Tibial nerve (tissue), 4 donors: ENCODE measurements at regions not wholly inside any gene's neighbourhood (a gene's known extent, or its start where the extent isn't known, plus 50 kb on each side); places are given as distances from the start of the nearest gene placed in this dataset.

Experiments
- DNase-seq, 2 donors: peaks; one replicate each; pipeline ENCODE4 v3.0.0-alpha.2; 2019; ENCODE audit warnings: low spot score in 2 of 2
- H3K27ac ChIP-seq, 4 donors: fragments of 200-600 bp; sonication (generic) in 3 of 4; one replicate each; pipeline ENCODE4 v1.5.1; 2017 to 2019; ENCODE audit warnings: mild to moderate bottlenecking in 1 of 4
- H3K27me3 ChIP-seq, 2 donors: fragments of 200-600 bp; sonication (generic) in 1 of 2; one replicate each; pipeline versions ENCODE4 v1.5.1 to v1.6.0; 2017 to 2019
- H3K36me3 ChIP-seq, 3 donors: fragments of 200-600 bp; sonication (generic); one replicate each; pipeline ENCODE4 v1.5.1; 2018 to 2019
- H3K4me1 ChIP-seq, 4 donors: fragments of 200-600 bp; sonication (generic) in 3 of 4; one replicate each; pipeline ENCODE4 v1.5.1; 2017 to 2019
- H3K4me3 ChIP-seq, 4 donors: fragments of 200-600 bp; sonication (generic) in 3 of 4; one replicate each; pipeline ENCODE4 v1.5.1; 2017 to 2019; ENCODE audit warnings: mild to moderate bottlenecking in 1 of 4, moderate library complexity in 1 of 4
- H3K9me3 ChIP-seq, 4 donors: fragments of 200-600 bp; sonication (generic) in 3 of 4; one replicate each; pipeline ENCODE4 v1.5.1; 2017 to 2019
- EP300 ChIP-seq, 2 donors: sonication (generic); formaldehyde crosslinking; IDR thresholded peaks; one replicate each; pipeline ENCODE4 v1.6.1; 2017; ENCODE audit warnings: antibody characterized with exemption in 2 of 2, mild to moderate bottlenecking in 1 of 2
- POLR2A ChIP-seq, 2 donors: fragments of 450-650 bp; IDR thresholded peaks; one replicate each; pipeline ENCODE4 v1.6.1; 2017; ENCODE audit warnings: antibody characterized with exemption in 2 of 2, mild to moderate bottlenecking in 2 of 2, moderate library complexity in 2 of 2
- WGBS, 2 donors: methylation state at CpG; one replicate each; pipeline ENCODE4 v1.1.5; 2018; 5-methylcytosine and 5-hydroxymethylcytosine counted together
- TF ChIP-seq, protein P1 (sequence below), 5 experiments: fragments of 200-600 bp in 3 of 5; fragments of 450-650 bp in 2 of 5; sonication (generic) in 3 of 5; IDR thresholded peaks; one replicate each; pipeline ENCODE4 v1.5.1; 2016 to 2019; ENCODE audit warnings: antibody characterized with exemption in 5 of 5, mild to moderate bottlenecking in 3 of 5, moderate library complexity in 2 of 5

GRCh38 chr18:64972545-64972944 is 778.3 kb upstream of the CDH7 start:
- H3K27ac ChIP-seq = no peak overlapping the region
- DNase-seq = no peak
- H3K36me3 ChIP-seq = no peaks in the 10 kb centered on the region
- no peaks in the 10 kb centered on the region for H3K27me3 ChIP-seq
- 41 to 44% methylated on average over 2 of the region's 2 CpGs for WGBS, 2 donors
- no peaks in the 10 kb centered on the region for H3K9me3 ChIP-seq
- H3K4me3 ChIP-seq = no peak overlapping the region
- H3K4me1 ChIP-seq = no peaks in the 10 kb centered on the region
- TF ChIP-seq POLR2A (IDR thresholded peaks at IDR 0.05) (no peak), EP300 (IDR thresholded peaks at IDR 0.05) (no peak)
- TF ChIP-seq, protein P1, sequence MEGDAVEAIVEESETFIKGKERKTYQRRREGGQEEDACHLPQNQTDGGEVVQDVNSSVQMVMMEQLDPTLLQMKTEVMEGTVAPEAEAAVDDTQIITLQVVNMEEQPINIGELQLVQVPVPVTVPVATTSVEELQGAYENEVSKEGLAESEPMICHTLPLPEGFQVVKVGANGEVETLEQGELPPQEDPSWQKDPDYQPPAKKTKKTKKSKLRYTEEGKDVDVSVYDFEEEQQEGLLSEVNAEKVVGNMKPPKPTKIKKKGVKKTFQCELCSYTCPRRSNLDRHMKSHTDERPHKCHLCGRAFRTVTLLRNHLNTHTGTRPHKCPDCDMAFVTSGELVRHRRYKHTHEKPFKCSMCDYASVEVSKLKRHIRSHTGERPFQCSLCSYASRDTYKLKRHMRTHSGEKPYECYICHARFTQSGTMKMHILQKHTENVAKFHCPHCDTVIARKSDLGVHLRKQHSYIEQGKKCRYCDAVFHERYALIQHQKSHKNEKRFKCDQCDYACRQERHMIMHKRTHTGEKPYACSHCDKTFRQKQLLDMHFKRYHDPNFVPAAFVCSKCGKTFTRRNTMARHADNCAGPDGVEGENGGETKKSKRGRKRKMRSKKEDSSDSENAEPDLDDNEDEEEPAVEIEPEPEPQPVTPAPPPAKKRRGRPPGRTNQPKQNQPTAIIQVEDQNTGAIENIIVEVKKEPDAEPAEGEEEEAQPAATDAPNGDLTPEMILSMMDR (IDR thresholded peaks at IDR 0.05) = no peak

DNA sequence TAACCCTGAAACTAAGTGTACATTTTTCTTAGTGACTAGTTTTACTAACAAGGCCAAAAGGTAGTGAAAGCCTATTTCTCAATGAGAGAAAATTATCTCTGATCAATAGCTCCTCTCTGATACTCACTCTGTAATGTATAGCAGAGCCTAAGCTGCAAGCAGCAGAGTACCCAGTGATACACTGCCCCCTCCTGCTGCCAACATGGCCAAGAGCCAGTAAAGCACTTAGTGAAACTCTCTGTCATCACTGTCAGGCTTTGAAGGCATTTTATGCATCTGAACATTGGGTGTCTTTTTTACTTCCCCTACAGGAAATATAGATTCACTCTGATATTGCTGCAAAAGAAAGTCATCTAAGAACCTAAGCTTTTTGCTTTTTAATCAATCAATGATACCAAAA is 784.1 kb upstream of the CDH7 start:
- no peak for DNase-seq
- H3K9me3 ChIP-seq = no peaks in the 10 kb centered on the region
- H3K36me3 ChIP-seq = no peaks in the 10 kb centered on the region
- no peaks in the 10 kb centered on the region for H3K27me3 ChIP-seq
- TF ChIP-seq EP300 (IDR thresholded peaks at IDR 0.05) = no peak
- H3K4me1 ChIP-seq = no peaks in the 10 kb centered on the region
- H3K4me3 ChIP-seq = no peak overlapping the region
- H3K27ac ChIP-seq = no peak overlapping the region

- Histone ChIP-seq H3K27me3 (no peaks in the 10 kb centered on the region), H3K4me3 (no peak overlapping the region), H3K9me3 (no peaks in the 10 kb centered on the region), H3K4me1 (no peaks in the 10 kb centered on the region), H3K27ac (no peak overlapping the region), H3K36me3 (no peaks in the 10 kb centered on the region)
- TF ChIP-seq, protein P1 (IDR thresholded peaks at IDR 0.05) = no peak
- TF ChIP-seq POLR2A (IDR thresholded peaks at IDR 0.05) = no peak
- no peak for TF ChIP-seq EP300 (IDR thresholded peaks at IDR 0.05)
- no peak for DNase-seq
- WGBS, 2 donors = 89 to 91% methylated on average over 3 of the region's 3 CpGs
Measured at GRCh38 chr18:64956465-64956864, 794.3 kb upstream of the CDH7 start.

- H3K4me3 ChIP-seq = no peak overlapping the region
- no peak overlapping the region for H3K27ac ChIP-seq
- no peaks in the 10 kb centered on the region for H3K4me1 ChIP-seq
- no peak for TF ChIP-seq EP300 (IDR thresholded peaks at IDR 0.05)
- TF ChIP-seq, protein P1 (IDR thresholded peaks at IDR 0.05) = no peak
- no peak for TF ChIP-seq POLR2A (IDR thresholded peaks at IDR 0.05)
- H3K36me3 ChIP-seq = no peaks in the 10 kb centered on the region
- H3K27me3 ChIP-seq = no peaks in the 10 kb centered on the region
- DNase-seq = no peak
- WGBS, 2 donors = 94 to 98% methylated on average over 4 of the region's 4 CpGs
- peaks cover 0 to 3% (median 0%) of the 10 kb centered on the region in 4 donors for H3K9me3 ChIP-seq
Measured at GRCh38 chr18:64949885-64950284, 800.9 kb upstream of the CDH7 start.

DNA sequence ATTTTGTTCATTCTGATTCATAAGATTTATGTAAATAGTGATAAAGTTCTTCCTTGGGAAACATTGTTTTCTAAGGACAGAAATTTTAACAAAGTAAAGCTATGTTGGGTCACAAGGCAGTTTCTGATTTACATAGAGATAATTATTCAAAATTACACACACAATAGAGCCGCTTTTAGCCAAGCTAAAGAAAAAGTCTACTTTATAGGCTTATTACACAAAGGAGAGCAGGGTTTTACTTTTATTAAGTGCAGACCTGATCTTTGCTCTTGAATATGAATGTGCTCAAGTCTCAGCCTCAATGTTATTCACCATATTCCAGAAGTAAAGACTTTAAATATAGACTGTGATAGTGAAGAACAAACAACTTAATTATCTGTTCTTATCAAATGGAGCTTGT is 787.8 kb upstream of the LINC00305 start:
- no peak for DNase-seq
- no peaks in the 10 kb centered on the region for H3K36me3 ChIP-seq
- WGBS, 2 donors = 56 to 60% methylated on average over 1 of the region's 1 CpG
- no peaks in the 10 kb centered on the region for H3K9me3 ChIP-seq
- H3K27ac ChIP-seq = no peak overlapping the region
- no peaks in the 10 kb centered on the region for H3K4me1 ChIP-seq
- H3K27me3 ChIP-seq = no peaks in the 10 kb centered on the region
- no peak for TF ChIP-seq POLR2A (IDR thresholded peaks at IDR 0.05)
- TF ChIP-seq EP300 (IDR thresholded peaks at IDR 0.05) = no peak
- TF ChIP-seq, protein P1 (IDR thresholded peaks at IDR 0.05) = no peak
- H3K4me3 ChIP-seq = no peak overlapping the region

GRCh38 chr18:64929036-64929435 is 780.1 kb upstream of the LINC00305 start:
- no peaks in the 10 kb centered on the region for H3K9me3 ChIP-seq
- TF ChIP-seq, protein P1 (IDR thresholded peaks at IDR 0.05) = no peak
- no peak for TF ChIP-seq EP300 (IDR thresholded peaks at IDR 0.05)
- TF ChIP-seq POLR2A (IDR thresholded peaks at IDR 0.05) = no peak
- H3K4me3 ChIP-seq = no peak overlapping the region
- no peaks in the 10 kb centered on the region for H3K27me3 ChIP-seq
- no peak overlapping the region for H3K27ac ChIP-seq
- no peaks in the 10 kb centered on the region for H3K36me3 ChIP-seq
- DNase-seq = no peak
- 85 to 88% methylated on average over 5 of the region's 5 CpGs for WGBS, 2 donors
- H3K4me1 ChIP-seq = no peaks in the 10 kb centered on the region
